Thyroid gland (tissue), 4 donors: ENCODE measurements at regions not wholly inside any gene's neighbourhood (a gene's known extent, or its start where the extent isn't known, plus 50 kb on each side); places are given as distances from the start of the nearest gene placed in this dataset.

Experiments
- POLR2A ChIP-seq, 2 donors: fragments of 450-650 bp; IDR thresholded peaks; one replicate each; pipeline ENCODE4 v1.6.1; 2017; ENCODE audit warnings: antibody characterized with exemption in 2 of 2, mild to moderate bottlenecking in 2 of 2, moderate library complexity in 1 of 2
- TF ChIP-seq, protein P1 (sequence below), 6 experiments: fragments of 200-600 bp in 3 of 6; fragments of 450-650 bp in 3 of 6; sonication (generic) in 3 of 6; IDR thresholded peaks; one replicate each; pipeline ENCODE4 v1.5.1; 2016 to 2019; ENCODE audit warnings: antibody characterized with exemption in 6 of 6, mild to moderate bottlenecking in 2 of 6, inconsistent platforms in 1 of 6, moderate library complexity in 1 of 6

DNA sequence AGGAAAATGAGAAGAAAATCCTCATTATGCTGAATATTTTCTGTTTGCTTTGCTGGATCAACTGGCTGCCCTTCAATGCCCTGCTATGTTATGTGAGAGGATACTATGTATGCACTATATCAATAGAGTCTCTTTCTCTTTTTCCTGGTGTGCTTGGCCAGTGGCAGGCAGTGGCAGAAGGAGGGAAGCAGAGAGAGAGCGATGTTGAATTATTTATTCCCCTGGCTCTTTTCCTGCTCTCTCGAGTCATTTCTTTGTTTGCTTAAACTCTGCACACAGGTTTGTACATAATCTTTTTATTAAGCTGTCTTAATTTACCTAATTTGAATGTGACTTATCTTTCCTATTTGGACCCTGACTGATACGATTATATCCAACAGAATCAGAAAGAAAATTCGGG lies 1727.3 kb downstream of the SUCLG1 start:
- TF ChIP-seq POLR2A (IDR thresholded peaks at IDR 0.05): no peak
- TF ChIP-seq, protein P1, sequence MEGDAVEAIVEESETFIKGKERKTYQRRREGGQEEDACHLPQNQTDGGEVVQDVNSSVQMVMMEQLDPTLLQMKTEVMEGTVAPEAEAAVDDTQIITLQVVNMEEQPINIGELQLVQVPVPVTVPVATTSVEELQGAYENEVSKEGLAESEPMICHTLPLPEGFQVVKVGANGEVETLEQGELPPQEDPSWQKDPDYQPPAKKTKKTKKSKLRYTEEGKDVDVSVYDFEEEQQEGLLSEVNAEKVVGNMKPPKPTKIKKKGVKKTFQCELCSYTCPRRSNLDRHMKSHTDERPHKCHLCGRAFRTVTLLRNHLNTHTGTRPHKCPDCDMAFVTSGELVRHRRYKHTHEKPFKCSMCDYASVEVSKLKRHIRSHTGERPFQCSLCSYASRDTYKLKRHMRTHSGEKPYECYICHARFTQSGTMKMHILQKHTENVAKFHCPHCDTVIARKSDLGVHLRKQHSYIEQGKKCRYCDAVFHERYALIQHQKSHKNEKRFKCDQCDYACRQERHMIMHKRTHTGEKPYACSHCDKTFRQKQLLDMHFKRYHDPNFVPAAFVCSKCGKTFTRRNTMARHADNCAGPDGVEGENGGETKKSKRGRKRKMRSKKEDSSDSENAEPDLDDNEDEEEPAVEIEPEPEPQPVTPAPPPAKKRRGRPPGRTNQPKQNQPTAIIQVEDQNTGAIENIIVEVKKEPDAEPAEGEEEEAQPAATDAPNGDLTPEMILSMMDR (IDR thresholded peaks at IDR 0.05): no peak
